Ovary (tissue), 3 donors: ENCODE measurements at regions not wholly inside any gene's neighbourhood (a gene's known extent, or its start where the extent isn't known, plus 50 kb on each side); places are given as distances from the start of the nearest gene placed in this dataset.

Source experiments
- POLR2A ChIP-seq: fragments of 450-650 bp; IDR thresholded peaks from one replicate; pipeline ENCODE4 v1.6.1; 2017; ENCODE audit warnings: antibody characterized with exemption, mild to moderate bottlenecking, moderate library complexity
- TF ChIP-seq, protein P1 (sequence below), 3 donors: fragments of 450-650 bp in 2 of 3; fragments of 200-600 bp in 1 of 3; IDR thresholded peaks; one replicate each; pipeline versions ENCODE4 v1.5.1 to v1.8.0; 2016 to 2022; ENCODE audit warnings: antibody characterized with exemption in 3 of 3, mild to moderate bottlenecking in 1 of 3
- donor health status: DM: no; HTN: no; CAD: no.

DNA sequence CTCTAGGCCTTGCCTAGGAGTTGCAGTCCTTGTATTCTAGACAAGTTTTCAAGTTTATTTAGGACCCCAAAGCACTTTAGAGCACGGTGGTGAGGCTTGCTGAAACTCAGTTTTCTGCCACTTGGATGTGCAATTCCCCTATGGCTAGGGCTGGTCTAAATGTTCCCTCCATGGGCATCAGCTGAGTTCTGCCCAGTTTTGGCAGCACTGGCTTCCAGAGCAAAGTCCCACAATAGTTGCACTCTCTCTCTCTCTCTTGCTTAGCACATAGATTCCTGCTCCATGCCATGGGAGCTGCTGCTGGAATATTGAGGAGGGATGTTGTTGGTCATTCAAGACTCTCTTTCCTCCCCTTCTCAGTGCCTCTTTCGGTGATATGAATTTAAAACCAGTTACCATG, 760.2 kb upstream of the SLC39A10 start:
- TF ChIP-seq POLR2A = no peak
- TF ChIP-seq, protein P1, sequence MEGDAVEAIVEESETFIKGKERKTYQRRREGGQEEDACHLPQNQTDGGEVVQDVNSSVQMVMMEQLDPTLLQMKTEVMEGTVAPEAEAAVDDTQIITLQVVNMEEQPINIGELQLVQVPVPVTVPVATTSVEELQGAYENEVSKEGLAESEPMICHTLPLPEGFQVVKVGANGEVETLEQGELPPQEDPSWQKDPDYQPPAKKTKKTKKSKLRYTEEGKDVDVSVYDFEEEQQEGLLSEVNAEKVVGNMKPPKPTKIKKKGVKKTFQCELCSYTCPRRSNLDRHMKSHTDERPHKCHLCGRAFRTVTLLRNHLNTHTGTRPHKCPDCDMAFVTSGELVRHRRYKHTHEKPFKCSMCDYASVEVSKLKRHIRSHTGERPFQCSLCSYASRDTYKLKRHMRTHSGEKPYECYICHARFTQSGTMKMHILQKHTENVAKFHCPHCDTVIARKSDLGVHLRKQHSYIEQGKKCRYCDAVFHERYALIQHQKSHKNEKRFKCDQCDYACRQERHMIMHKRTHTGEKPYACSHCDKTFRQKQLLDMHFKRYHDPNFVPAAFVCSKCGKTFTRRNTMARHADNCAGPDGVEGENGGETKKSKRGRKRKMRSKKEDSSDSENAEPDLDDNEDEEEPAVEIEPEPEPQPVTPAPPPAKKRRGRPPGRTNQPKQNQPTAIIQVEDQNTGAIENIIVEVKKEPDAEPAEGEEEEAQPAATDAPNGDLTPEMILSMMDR (IDR thresholded peaks at IDR 0.05) = no peak
